ENCODE measurements at regions not wholly inside any gene's neighbourhood (a gene's known extent, or its start where the extent isn't known, plus 50 kb on each side); places are given as distances from the start of the nearest gene placed in this dataset.

DNA sequence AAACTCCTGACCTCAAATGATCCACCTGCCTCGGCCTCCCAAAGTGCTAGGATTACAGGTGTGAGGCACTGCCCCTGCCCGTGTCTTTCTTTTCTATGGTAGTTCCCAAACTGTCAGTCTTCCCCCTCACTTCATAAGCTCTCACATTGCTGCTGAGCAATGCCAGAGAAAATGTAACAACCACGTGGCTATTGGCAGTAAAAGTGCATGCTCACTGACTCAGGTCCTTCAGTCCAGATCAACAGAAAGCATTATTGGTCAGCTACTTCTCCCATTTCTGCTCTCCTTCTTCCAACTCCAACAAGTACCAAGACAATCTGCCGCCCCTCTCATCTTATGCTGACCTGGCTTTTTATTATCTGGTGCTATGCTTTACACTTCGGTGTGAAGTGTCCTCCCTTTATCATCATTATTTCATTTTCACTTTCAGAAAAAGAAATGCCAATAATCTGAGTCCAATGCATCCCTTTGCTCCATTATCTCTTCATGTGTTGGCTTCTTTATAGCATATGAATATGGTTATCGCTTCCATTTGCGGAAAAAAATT lies 133.8 kb upstream of the UGT8 start:
- intact Hi-C loops (cut with DNase I, micrococcal nuclease) = no loop called here
- H3K4me3 Mint-ChIP-seq = no peak overlapping the region
- H3K36me3 ChIP-seq (ENCODE audit: insufficient read depth, low read length) = no peaks in the 10 kb centered on the region
- no peak for DNase-seq
- no peak overlapping the region for H3K27ac Mint-ChIP-seq
- no peaks in the 10 kb centered on the region for H3K4me1 Mint-ChIP-seq (ENCODE audit: low read depth)
- no peaks in the 10 kb centered on the region for H3K36me3 Mint-ChIP-seq (ENCODE audit: low read depth)
- H3K4me3 ChIP-seq (ENCODE audit: low read length) = no peak overlapping the region
- peaks cover 15% of the 10 kb centered on the region for H3K27me3 Mint-ChIP-seq
- ATAC-seq (ENCODE audit: poor library complexity) = no peak
- no peaks in the 10 kb centered on the region for H3K4me1 ChIP-seq (ENCODE audit: insufficient read depth, low read length)
- no peaks in the 10 kb centered on the region for H3K27me3 ChIP-seq (ENCODE audit: control insufficient read depth in 1 of 2, insufficient read depth in 2 of 2, low read length in 2 of 2)
- ChIA-PET POLR2A (no interaction called here), CTCF (no interaction called here)
- TF ChIP-seq CTCF (IDR thresholded peaks at IDR 0.05) = no peak
- H3K9me3 ChIP-seq (ENCODE audit: control insufficient read depth in 1 of 2, insufficient read depth in 1 of 2, low read length in 2 of 2) = no peaks in the 10 kb centered on the region
- H3K9me3 Mint-ChIP-seq = no peaks in the 10 kb centered on the region
- no peak overlapping the region for H3K27ac ChIP-seq (ENCODE audit: low read depth in 1 of 2, low read length in 2 of 2)

- no peak for DNase-seq
- Histone ChIP-seq H3K27me3 (ENCODE audit: control insufficient read depth in 1 of 2, insufficient read depth in 2 of 2, low read length in 2 of 2) (no peaks in the 10 kb centered on the region), H3K9me3 (ENCODE audit: control insufficient read depth in 1 of 2, insufficient read depth in 1 of 2, low read length in 2 of 2) (no peaks in the 10 kb centered on the region), H3K4me1 (ENCODE audit: insufficient read depth, low read length) (no peaks in the 10 kb centered on the region), H3K4me3 (ENCODE audit: low read length) (no peak overlapping the region), H3K36me3 (ENCODE audit: insufficient read depth, low read length) (no peaks in the 10 kb centered on the region), H3K27ac (ENCODE audit: low read depth in 1 of 2, low read length in 2 of 2) (no peak overlapping the region)
- Mint-ChIP-seq H3K27ac (no peak overlapping the region), H3K27me3 (peaks cover 15% of the 10 kb centered on the region), H3K4me1 (ENCODE audit: low read depth) (no peaks in the 10 kb centered on the region), H3K36me3 (ENCODE audit: low read depth) (no peaks in the 10 kb centered on the region), H3K4me3 (no peak overlapping the region), H3K9me3 (no peaks in the 10 kb centered on the region)
- no peak for TF ChIP-seq CTCF (IDR thresholded peaks at IDR 0.05)
- POLR2A ChIA-PET = no interaction called here
- CTCF ChIA-PET = no interaction called here
- intact Hi-C loops (cut with DNase I, micrococcal nuclease) = no loop called here
- no peak for ATAC-seq (ENCODE audit: poor library complexity)
Observed at GRCh38 chr4:114465766-114466165, 132.8 kb upstream of the UGT8 start.

DNA sequence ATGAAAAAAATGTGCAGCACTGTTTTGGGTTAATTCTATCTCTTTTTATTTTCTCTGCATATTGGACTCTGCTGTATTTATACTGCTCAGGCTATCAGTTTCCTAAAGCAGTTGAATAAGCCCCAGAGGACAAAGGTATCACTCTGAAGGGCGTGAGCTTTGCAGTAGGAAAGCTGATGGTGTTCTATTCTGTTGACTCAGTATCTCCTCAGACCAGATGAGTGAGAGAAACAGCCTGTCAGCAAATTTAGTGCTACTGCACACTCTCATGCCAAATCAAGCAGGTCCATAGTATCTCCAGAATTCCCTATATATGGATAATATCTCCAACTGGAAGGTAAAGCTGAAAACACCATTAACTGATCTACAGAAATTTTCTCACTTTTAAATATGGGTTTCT lies 132.3 kb upstream of the UGT8 start:
- CTCF ChIA-PET = no interaction called here
- Histone ChIP-seq H3K27ac (ENCODE audit: low read depth in 1 of 2, low read length in 2 of 2) (no peak overlapping the region), H3K27me3 (ENCODE audit: control insufficient read depth in 1 of 2, insufficient read depth in 2 of 2, low read length in 2 of 2) (no peaks in the 10 kb centered on the region), H3K4me1 (ENCODE audit: insufficient read depth, low read length) (no peaks in the 10 kb centered on the region), H3K4me3 (ENCODE audit: low read length) (no peak overlapping the region), H3K9me3 (ENCODE audit: control insufficient read depth in 1 of 2, insufficient read depth in 1 of 2, low read length in 2 of 2) (no peaks in the 10 kb centered on the region), H3K36me3 (ENCODE audit: insufficient read depth, low read length) (no peaks in the 10 kb centered on the region)
- ATAC-seq (ENCODE audit: poor library complexity) (no peak), DNase-seq (no peak)
- intact Hi-C loops (cut with DNase I, micrococcal nuclease) = no loop called here
- H3K4me3 Mint-ChIP-seq = no peak overlapping the region
- POLR2A ChIA-PET = no interaction called here
- no peak overlapping the region for H3K27ac Mint-ChIP-seq
- H3K27me3 Mint-ChIP-seq = peaks cover 15% of the 10 kb centered on the region
- TF ChIP-seq CTCF (IDR thresholded peaks at IDR 0.05) = no peak
- no peaks in the 10 kb centered on the region for H3K36me3 Mint-ChIP-seq (ENCODE audit: low read depth)
- no peaks in the 10 kb centered on the region for H3K9me3 Mint-ChIP-seq
- H3K4me1 Mint-ChIP-seq (ENCODE audit: low read depth) = no peaks in the 10 kb centered on the region
